Hematopoietic multipotent progenitor cell treated with erythropoietin and hydrocortisone succinate and interleukin-3 and kit ligand, for 15 days (in vitro differentiated cells): ENCODE measurements at regions not wholly inside any gene's neighbourhood (a gene's known extent, or its start where the extent isn't known, plus 50 kb on each side); places are given as distances from the start of the nearest gene placed in this dataset.
"Not testable (repeated sequence)": the region's sequence is repeated elsewhere in the genome, so short reads cannot be mapped to it uniquely, and the experiment has no call there.

Source experiments
- DNase-seq: peaks from one replicate; pipeline ENCODE4 v3.0.0-alpha.2; 2015; ENCODE audit warnings: low spot score

- DNase-seq, result no peak
Measured at GRCh38 chr5:56686337-56687195, 128.8 kb upstream of the MAP3K1 start.

DNA sequence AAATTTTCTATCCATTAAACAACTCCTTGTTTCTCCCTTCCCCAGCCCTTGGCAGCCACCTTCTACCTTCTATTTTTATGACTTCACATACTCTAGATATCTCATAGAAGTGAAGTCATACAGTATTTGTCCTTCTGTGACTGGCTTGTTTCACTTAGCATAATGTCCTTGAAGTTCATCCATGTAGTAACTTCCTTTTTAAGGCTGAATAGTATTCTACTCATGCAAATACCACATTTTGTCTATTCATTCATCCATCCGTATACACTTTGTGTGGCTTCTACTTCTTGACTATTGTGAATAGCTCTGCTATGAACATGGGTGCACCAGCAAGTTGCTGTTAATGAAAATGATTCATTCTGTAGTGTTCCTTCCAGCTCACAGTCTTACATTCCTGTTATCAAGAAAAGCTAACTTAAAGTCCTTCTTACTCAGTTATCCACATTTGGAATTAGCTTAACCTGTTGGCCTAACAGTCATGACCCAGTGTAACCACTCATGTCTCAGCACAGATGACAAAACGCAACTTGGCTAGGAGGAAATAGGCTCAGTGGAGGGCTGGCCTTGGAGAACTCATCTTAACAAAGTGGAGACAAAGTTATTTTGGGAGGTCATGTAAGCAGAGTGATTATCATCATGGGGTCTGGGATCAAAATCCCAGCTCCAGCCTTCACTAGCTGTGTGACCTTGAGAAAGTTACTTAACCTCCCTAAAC, 129.7 kb upstream of the MAP3K1 start:
- no peak for DNase-seq

DNA sequence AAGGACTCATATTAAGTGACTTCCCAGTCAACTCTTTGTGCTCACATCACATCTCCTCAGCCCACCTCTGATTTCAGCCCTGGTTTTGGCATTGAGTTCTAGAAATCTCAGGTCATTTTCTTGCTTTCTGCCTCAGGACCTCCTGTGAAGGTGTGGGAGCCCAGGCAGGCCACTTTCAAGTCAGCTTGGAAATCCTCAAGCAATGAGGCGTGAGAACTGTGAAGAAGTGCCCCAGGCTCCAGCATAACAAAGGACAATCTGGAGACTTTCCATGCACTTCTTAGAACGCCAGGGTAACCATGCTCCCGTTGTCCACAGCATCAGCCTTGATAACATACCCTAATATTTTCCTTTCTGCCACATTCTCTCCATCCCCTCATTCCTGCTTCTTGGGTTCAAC, 131.2 kb upstream of the MAP3K1 start:
- DNase-seq, result no peak

GRCh38 chr5:56683733-56684132, 131.6 kb upstream of the MAP3K1 start:
- DNase-seq, result no peak

- no peak for DNase-seq
Measured at GRCh38 chr5:56683281-56683680, 132.1 kb upstream of the MAP3K1 start.

GRCh38 chr5:56681346-56681745, 134.0 kb upstream of the MAP3K1 start:
- DNase-seq, result no peak

GRCh38 chr5:56680731-56681130, 134.6 kb upstream of the MAP3K1 start:
- no peak for DNase-seq

GRCh38 chr5:56677690-56678305, 137.6 kb upstream of the MAP3K1 start:
- DNase-seq, result no peak

- peak; percentile 25 for DNase-seq
Measured at GRCh38 chr5:56676091-56676768, 139.1 kb upstream of the MAP3K1 start.

DNA sequence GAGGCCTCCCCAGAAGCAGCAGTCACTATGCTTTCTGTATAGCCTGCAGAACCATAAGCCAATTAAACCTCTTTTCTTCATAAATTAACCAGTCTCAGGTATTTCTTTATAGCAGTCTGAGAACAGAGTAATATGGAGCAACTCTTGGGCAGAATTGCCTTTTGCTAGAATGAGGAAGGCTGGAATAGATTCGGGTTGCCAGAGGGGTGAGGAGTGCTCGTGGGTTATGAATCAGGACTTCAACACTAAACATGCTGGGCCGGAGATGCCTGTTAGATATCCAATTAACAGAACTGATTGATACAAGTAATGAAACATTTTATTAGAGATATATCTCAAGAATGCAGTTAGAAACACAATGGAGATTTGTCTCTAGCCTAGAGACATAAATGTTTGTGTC, 140.9 kb upstream of the MAP3K1 start:
- DNase-seq, result no peak

GRCh38 chr5:56673171-56673570, 142.2 kb upstream of the MAP3K1 start:
- DNase-seq, result no peak

DNA sequence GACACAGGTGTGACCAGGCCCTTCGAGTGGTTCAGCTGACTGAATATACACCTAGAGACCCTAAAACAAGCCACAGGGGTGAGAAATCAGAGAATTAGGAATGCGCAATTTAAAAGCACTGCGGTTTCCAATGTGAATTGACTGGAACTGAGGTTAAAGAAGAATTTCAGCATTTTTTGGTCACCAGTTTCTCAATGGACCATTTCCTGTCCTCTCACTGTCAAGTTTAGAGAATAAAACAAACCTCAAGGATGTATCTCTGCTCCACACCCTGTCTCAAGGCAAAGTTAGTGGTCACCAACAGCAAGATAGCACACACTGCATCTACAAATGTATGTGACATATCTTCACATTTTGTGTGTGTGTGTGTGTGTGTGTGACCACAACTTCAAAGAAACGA, 143.8 kb upstream of the MAP3K1 start:
- no peak for DNase-seq

GRCh38 chr5:56670916-56671315, 144.4 kb upstream of the MAP3K1 start:
- DNase-seq, result no peak

DNA sequence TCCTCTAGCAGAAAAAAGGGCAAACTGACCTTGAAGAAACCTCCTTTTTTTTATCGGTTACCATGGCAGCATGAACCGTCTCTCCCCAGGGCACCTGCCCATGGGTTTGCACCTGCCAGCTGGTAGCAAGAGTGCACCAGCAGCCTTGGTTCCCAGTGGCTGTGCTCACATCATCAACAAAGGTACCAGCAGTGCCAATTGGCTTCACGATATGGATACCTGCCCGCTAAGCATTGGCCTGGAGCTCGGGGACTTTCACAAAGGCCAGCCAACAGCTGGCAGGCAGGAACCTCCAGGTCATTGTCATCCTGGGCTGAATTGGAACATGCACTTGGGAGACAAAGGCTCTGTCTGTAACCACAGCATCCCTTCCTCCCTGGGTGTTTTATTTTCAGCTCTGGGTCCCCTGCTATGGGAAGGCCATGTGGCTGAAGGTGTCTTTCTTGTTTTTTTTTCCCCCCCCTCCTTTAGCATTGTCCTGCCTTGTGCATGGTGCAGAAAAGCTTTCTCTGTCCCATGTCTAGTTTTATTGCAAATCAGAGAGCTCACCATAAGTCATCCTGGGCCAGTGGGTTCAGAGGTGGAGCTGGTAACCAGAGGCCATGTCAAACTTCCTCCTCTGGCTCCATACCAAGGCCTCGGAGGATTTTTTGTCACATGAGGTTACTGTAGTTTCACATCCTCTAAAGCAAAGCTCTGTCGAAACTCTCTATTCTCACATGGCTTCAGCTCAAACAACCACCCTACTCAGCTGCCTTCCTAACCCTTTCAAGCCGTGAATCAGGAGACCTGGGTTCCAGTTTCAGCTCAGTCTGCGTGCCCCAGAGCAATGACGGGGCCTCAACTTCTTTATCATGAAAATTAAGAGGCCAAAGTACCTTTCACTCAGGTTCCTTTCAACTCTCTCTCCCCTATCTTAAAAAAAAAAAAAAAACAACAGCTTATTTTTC, 145.5 kb upstream of the MAP3K1 start:
- no peak for DNase-seq

DNA sequence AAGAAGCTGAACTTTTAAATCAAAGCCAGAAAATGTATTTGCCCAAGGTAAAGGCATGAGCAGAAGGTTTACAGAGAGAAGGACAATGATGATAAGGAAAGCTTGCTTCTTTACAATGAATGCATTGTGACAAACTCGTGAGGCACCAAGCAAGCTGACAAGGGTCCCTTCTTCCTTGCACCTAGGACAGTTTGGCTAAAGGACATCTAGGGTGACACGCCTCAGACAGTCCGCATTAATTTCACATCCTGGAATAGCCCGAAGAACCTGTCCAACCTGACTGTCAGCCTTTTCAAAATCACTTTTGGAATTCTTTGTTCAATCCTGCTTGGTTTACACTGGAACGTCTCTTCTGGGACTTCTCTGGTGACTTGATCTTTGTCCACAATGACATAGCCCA, 146.4 kb upstream of the MAP3K1 start:
- DNase-seq, result no peak

- DNase-seq, result no peak
Measured at GRCh38 chr5:56667692-56668091, 147.7 kb upstream of the MAP3K1 start.

DNA sequence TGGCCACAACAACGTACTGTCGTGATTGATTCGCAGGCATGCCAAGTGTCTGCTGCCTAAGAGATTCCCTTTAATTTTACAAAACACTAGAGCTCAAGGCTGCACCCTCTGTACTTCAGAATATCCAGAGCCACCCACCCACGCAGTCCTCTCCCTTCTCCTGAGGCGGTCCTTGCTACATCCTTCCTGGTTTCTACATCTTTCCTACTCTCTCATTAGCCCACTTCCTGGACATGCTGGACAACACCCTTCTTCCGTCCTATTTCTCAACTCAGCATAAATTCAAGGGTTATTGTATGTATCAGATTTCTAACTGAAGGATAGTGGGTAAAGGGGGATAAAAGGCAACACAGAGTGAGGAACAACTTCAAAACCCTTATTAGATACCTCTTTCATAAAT, 148.4 kb upstream of the MAP3K1 start:
- no peak for DNase-seq

DNA sequence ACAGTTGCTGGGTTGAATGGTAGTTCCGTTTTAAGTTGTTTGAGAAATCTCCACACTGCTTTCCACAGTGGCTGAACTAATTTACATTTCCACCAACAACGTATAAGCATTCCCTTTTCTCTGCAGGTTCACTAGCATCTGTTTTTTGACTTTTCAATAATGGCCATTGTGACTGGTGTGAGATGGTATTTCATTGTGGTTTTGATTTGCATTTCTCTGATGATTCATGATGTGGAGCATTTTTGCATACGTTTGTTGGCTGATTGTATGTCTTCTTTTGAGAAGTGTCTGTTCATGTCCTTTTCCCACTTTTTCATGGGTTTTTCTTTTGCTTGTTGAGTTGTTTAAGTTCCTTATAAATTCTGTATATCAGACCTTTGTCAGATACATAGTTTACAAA, 150.2 kb upstream of the MAP3K1 start:
- not testable (repeated sequence) for DNase-seq

DNA sequence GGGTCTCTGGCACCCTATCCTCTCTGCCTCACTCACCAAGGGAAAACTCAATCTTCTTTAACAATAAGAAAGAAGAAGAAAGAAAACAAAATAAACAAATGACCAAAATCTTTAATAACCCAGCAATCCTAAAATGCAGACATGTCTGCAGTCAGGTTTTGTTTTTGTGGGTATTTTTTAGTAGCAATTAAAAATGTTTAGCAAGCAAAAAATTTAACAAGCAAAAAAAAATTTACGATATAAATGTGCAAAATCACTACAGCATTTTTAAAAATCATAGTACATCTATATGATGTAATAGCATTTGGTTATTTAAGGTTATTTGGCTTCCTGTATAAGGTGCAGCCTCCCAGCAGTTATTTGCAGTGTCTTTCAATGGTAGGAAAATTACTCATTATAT, 151.3 kb upstream of the MAP3K1 start:
- no peak for DNase-seq

DNA sequence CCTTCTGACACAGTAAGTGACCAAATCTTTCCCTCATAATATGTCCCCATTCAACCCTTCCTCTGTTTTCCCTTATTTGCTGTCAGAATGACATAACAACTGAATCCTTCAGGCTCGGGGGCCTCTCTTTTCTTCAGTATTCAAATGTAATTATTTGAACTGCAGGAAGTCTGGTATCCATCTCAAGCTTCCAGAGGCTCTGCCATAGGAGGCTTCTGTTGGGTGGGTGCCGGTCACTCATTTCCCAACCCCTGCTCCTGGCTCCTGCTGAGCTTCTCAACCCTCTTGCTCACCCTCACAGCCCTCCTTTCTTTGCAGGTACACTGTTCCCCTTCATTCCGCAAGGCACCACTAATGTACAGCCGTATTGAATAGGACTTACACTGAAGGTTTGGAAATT, 151.8 kb upstream of the MAP3K1 start:
- DNase-seq, result no peak

DNA sequence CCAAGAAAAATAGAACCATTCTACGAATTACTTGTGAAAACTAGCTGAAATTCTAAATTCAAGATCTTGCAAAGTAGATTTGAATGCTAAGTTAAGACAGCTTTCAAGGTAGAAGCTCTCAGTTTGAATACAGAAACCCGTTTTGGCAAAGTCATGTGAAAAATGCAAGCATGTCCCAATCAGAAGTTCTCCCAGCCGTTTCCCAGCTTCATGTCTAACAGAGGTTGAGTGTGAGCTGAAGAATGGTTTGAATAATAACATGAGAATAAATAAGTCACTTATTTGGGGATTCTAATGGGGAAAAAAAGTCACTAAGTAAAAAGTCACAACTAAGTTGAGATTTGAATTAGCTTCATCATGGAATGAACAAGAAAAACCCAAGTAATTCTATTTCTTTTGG, 152.5 kb upstream of the MAP3K1 start:
- DNase-seq, result no peak
